Heart left ventricle (tissue), 13 donors: ENCODE measurements at regions not wholly inside any gene's neighbourhood (a gene's known extent, or its start where the extent isn't known, plus 50 kb on each side); places are given as distances from the start of the nearest gene placed in this dataset.

ENCODE experiments used
- POLR2A ChIP-seq, 2 donors: fragments of 450-650 bp; IDR thresholded peaks; one replicate each; pipeline ENCODE4 v1.6.1; 2017; ENCODE audit warnings: antibody characterized with exemption in 2 of 2, mild to moderate bottlenecking in 2 of 2, moderate library complexity in 2 of 2
- TF ChIP-seq, protein P1 (sequence below), 12 donors: fragments of 200-600 bp; sonication (generic) in 4 of 12; IDR thresholded peaks; one replicate each; pipeline versions ENCODE4 v1.5.0 to v1.8.0; 2018 to 2022; ENCODE audit warnings: antibody characterized with exemption in 12 of 12, mild to moderate bottlenecking in 5 of 12
- donor health status: ischemic (EF 13 %, LVEDD 7.1; RV severe dilation, severe dysfunction).
- donor health status: DM: no; HTN: yes; CAD: no.
- donor health status: DM: no; HTN: no; CAD: no.
- donor health status: ischemic (EF 25% LVEDD 6.9; RV normal size, moderate dysfunction).
- donor health status: ischemic (EF 25% LVEDD 5.7; RV mildly dilated, moderate dysfunction).
- donor health status: ischemic (EF 35%, LVEDD 5.7; RV mildly dilated, moderate dysfunction).
- donor health status: nonischemic (EF 11% LVEDD 7.7; RV severe dilation, severe dysfunction).
- donor health status: DM: yes; HTN: yes; CAD: no.
- donor health status: PGD.
- donor health status: ischemic (EF 29% LVEDD 5.4; RV normal size, mild dysfunction).
- donor health status: nonischemic (EF 23%, LVEDD 6.1; RV moderate dilation, normal function).

DNA sequence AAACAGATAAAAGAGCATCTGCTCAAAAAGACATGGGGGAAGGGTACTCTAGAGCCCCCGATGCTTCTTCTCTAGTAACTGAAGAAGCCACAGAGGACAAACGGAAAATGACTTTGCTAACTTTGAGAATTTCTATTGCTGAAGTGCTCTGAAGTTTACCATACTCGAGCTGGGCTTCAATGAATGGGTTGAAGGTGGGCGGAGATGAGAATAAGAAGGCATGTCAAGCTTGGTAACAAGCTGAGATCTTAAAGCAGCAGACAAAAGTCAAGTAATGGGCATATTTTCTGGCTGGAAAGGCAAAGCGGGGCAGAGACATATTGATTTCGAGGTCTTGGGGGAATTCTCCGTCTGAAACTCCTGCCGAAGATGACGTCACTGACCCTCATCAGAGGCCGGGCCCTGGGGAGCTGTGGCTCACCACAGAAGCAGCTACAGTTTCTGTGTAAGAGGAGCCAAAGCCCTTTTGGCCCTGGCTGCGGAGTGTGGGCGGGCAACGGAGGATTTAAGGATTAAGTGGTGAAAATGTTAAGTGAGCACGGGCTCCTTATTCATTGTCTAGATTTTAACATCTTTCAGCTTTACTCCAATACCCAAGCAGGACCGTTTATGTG is 115.8 kb upstream of the SLIT3 start:
- TF ChIP-seq POLR2A (IDR thresholded peaks at IDR 0.05): no peak
- TF ChIP-seq, protein P1, sequence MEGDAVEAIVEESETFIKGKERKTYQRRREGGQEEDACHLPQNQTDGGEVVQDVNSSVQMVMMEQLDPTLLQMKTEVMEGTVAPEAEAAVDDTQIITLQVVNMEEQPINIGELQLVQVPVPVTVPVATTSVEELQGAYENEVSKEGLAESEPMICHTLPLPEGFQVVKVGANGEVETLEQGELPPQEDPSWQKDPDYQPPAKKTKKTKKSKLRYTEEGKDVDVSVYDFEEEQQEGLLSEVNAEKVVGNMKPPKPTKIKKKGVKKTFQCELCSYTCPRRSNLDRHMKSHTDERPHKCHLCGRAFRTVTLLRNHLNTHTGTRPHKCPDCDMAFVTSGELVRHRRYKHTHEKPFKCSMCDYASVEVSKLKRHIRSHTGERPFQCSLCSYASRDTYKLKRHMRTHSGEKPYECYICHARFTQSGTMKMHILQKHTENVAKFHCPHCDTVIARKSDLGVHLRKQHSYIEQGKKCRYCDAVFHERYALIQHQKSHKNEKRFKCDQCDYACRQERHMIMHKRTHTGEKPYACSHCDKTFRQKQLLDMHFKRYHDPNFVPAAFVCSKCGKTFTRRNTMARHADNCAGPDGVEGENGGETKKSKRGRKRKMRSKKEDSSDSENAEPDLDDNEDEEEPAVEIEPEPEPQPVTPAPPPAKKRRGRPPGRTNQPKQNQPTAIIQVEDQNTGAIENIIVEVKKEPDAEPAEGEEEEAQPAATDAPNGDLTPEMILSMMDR (IDR thresholded peaks at IDR 0.05): no peak
